ENCODE measurements at regions not wholly inside any gene's neighbourhood (a gene's known extent, or its start where the extent isn't known, plus 50 kb on each side); places are given as distances from the start of the nearest gene placed in this dataset.
A peak's percentile ranks its signal among the peaks of the same experiment; 100 is the strongest.

DNA sequence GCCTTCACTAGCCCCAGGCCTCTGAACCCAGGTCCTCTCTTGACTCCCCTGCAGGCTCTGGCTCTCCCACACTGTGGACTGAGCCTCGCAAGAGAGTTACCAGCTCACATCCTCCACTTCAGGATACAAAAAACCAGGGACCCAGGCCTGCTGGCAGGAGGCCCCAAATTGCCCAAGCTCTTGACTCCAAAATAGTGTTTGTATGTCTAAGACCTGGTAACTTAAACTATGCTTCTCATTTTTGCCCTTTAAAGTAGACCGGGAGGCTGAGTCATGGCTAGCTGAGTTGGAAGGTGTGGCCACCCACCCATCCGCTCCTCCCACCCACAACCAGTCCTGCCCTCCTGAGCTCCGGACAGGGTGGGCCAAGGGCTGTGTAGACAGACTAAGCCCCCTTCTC is 250.0 kb downstream of the SOX9 start:
- Histone ChIP-seq H3K4me2 (no peak overlapping the region), H3K9me3 (ENCODE audit: low read depth) (no peaks in the 10 kb centered on the region), H3K27me3 (no peaks in the 10 kb centered on the region), H2AFZ (no peak overlapping the region), H3K27ac (no peak overlapping the region), H3K4me1 (ENCODE audit: insufficient read depth) (peaks cover 5% of the 10 kb centered on the region), H3K36me3 (replicated peaks; ENCODE audit: insufficient read depth, low read depth) (no peaks in the 10 kb centered on the region), H3K9me2 (replicated peaks; ENCODE audit: insufficient read depth) (no peaks in the 10 kb centered on the region), H3K4me3 (no peak overlapping the region), H3K79me2 (no peaks in the 10 kb centered on the region), H4K20me1 (ENCODE audit: insufficient read depth, poor library complexity, severe bottlenecking) (no peaks in the 10 kb centered on the region)
- TF ChIP-seq, protein P1, sequence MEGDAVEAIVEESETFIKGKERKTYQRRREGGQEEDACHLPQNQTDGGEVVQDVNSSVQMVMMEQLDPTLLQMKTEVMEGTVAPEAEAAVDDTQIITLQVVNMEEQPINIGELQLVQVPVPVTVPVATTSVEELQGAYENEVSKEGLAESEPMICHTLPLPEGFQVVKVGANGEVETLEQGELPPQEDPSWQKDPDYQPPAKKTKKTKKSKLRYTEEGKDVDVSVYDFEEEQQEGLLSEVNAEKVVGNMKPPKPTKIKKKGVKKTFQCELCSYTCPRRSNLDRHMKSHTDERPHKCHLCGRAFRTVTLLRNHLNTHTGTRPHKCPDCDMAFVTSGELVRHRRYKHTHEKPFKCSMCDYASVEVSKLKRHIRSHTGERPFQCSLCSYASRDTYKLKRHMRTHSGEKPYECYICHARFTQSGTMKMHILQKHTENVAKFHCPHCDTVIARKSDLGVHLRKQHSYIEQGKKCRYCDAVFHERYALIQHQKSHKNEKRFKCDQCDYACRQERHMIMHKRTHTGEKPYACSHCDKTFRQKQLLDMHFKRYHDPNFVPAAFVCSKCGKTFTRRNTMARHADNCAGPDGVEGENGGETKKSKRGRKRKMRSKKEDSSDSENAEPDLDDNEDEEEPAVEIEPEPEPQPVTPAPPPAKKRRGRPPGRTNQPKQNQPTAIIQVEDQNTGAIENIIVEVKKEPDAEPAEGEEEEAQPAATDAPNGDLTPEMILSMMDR (IDR thresholded peaks at IDR 0.05; ENCODE audit: poor library complexity) = no peak
- TF ChIP-seq EZH2 (IDR thresholded peaks at IDR 0.05; ENCODE audit: borderline replicate concordance) = no peak
- no peak for TF ChIP-seq EZH2phosphoT487 (IDR thresholded peaks at IDR 0.05; ENCODE audit: low read depth, severe bottlenecking, unreplicated experiment)
- 84% methylated on average over 4 of the region's 4 CpGs for WGBS (ENCODE audit: low lambda C conversion rate, missing lambda C conversion rate)
- no peak for DNase-seq (ENCODE audit: low spot score)

DNA sequence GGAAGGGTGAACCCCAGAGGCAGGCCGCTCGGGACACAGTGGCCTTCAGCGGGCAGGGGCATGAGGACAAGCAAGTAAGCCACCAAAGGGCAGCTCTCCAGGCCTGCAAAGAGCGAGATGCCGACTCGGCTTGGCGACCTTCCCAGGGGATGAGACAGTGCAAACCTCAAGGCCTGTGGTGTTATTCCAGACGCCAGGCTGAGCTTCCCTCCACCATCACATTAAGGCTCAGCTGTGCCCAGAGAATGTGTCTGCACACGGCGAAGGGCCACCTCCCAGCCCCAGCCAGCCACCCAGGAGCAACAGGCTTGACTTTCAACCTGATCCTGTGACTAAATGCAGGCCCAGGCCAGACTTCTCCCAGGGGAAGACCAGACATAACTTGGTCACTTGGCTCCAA is 251.4 kb downstream of the SOX9 start:
- H4K20me1 ChIP-seq (ENCODE audit: insufficient read depth, poor library complexity, severe bottlenecking) = no peaks in the 10 kb centered on the region
- 93% methylated on average over 10 of the region's 10 CpGs for WGBS (ENCODE audit: low lambda C conversion rate, missing lambda C conversion rate)
- H3K79me2 ChIP-seq = no peaks in the 10 kb centered on the region
- no peaks in the 10 kb centered on the region for H3K27me3 ChIP-seq
- H3K4me3 ChIP-seq = no peak overlapping the region
- no peak overlapping the region for H3K4me2 ChIP-seq
- H3K36me3 ChIP-seq (replicated peaks; ENCODE audit: insufficient read depth, low read depth) = no peaks in the 10 kb centered on the region
- H3K9me2 ChIP-seq (replicated peaks; ENCODE audit: insufficient read depth) = no peaks in the 10 kb centered on the region
- no peak overlapping the region for H2AFZ ChIP-seq
- H3K4me1 ChIP-seq (ENCODE audit: insufficient read depth) = peaks cover 16% of the 10 kb centered on the region
- DNase-seq (ENCODE audit: low spot score) = no peak
- no peak overlapping the region for H3K27ac ChIP-seq
- TF ChIP-seq, protein P1 (IDR thresholded peaks at IDR 0.05; ENCODE audit: poor library complexity) = no peak
- TF ChIP-seq EZH2phosphoT487 (IDR thresholded peaks at IDR 0.05; ENCODE audit: low read depth, severe bottlenecking, unreplicated experiment) (no peak), EZH2 (IDR thresholded peaks at IDR 0.05; ENCODE audit: borderline replicate concordance) (no peak)
- H3K9me3 ChIP-seq (ENCODE audit: low read depth) = no peaks in the 10 kb centered on the region

DNA sequence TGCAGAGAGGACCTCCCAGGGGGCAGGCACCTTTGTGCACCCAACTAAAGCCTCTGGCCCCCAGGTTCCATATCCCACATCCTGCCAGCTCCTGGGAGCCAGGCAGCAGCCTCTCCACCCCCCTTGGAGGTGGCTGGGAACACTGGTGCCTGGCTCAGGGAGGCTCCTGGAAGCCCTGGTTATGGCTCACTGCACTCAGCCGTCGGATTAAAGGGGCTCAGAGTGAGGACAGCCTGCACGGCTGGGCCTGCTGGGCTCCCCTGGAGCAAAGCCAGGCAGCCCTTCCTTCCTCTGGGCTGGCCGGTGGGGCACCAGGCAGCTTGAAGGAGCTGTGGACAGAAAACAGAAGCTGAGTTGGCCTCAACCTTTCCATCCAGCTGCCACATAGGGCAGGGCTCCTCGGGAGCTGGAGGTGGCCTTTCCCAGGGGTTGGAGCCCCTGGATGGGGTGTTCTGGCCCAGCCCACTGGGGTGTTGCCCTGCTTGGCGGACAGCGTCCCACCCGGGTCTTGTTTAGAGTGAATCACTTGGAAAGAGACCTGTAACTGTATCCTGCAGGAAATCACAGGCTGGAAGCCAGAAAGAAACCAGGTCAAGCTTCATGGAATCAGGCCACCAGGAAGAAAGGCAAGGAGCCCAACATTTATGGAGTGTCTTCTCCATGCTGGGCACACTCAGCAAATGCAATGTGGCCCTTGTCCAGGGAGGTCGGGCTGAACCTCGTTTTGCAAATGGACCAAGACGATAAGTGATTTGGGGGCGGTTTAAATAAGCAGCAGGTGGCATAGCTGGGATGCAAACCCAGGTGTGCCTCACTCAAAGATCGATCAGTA is 253.3 kb downstream of the SOX9 start:
- no peaks in the 10 kb centered on the region for H3K79me2 ChIP-seq
- no peaks in the 10 kb centered on the region for H3K9me2 ChIP-seq (replicated peaks; ENCODE audit: insufficient read depth)
- WGBS (ENCODE audit: low lambda C conversion rate, missing lambda C conversion rate) = 67% methylated on average over 13 of the region's 13 CpGs
- no peak overlapping the region for H2AFZ ChIP-seq
- peak; percentile 64 for DNase-seq (ENCODE audit: low spot score)
- H3K4me2 ChIP-seq = no peak overlapping the region
- H3K9me3 ChIP-seq (ENCODE audit: low read depth) = no peaks in the 10 kb centered on the region
- H3K27me3 ChIP-seq = no peaks in the 10 kb centered on the region
- H3K4me3 ChIP-seq = no peak overlapping the region
- H3K4me1 ChIP-seq (ENCODE audit: insufficient read depth) = peaks cover 16% of the 10 kb centered on the region
- H4K20me1 ChIP-seq (ENCODE audit: insufficient read depth, poor library complexity, severe bottlenecking) = no peaks in the 10 kb centered on the region
- TF ChIP-seq EZH2 (IDR thresholded peaks at IDR 0.05; ENCODE audit: borderline replicate concordance) (no peak), EZH2phosphoT487 (IDR thresholded peaks at IDR 0.05; ENCODE audit: low read depth, severe bottlenecking, unreplicated experiment) (no peak)
- TF ChIP-seq, protein P1 (IDR thresholded peaks at IDR 0.05; ENCODE audit: poor library complexity) = no peak
- peak overlapping the region; percentile 26 for H3K27ac ChIP-seq
- no peaks in the 10 kb centered on the region for H3K36me3 ChIP-seq (replicated peaks; ENCODE audit: insufficient read depth, low read depth)
